K562 (cell line): ENCODE measurements at regions not wholly inside any gene's neighbourhood (a gene's known extent, or its start where the extent isn't known, plus 50 kb on each side); places are given as distances from the start of the nearest gene placed in this dataset.

Source experiments
- ATF7 ChIP-seq: fragments of 450-650 bp; IDR thresholded peaks from 2 replicates; pipeline ENCODE4 v1.7.1; 2014; ENCODE audit warnings: mild to moderate bottlenecking, moderate library complexity
- EZH2 ChIP-seq: IDR thresholded peaks from 2 replicates; pipeline ENCODE4 v1.6.1; 2012; ENCODE audit warnings: low read depth, mild to moderate bottlenecking, inconsistent platforms, low read length, borderline replicate concordance
- GATA2 ChIP-seq: sonication (generic); formaldehyde crosslinking; IDR thresholded peaks from 2 replicates; pipeline ENCODE4 v1.4.0; 2020; ENCODE audit warnings: mild to moderate bottlenecking, missing genetic modification reagents
- HNRNPUL1 ChIP-seq: fragments of 200-400 bp; formaldehyde crosslinking; IDR thresholded peaks from 2 replicates; pipeline ENCODE4 v1.6.1; 2017; ENCODE audit warnings: low read length
- IRF9 ChIP-seq: fragments of 450-650 bp; IDR thresholded peaks from 2 replicates; pipeline ENCODE4 v1.6.1; 2016; ENCODE audit warnings: missing biosample characterization, missing genetic modification characterization
- NR1H2 ChIP-seq: sonication (generic); formaldehyde crosslinking; IDR thresholded peaks from 2 replicates; pipeline ENCODE4 v1.4.0; 2020; ENCODE audit warnings: mild to moderate bottlenecking, missing genetic modification reagents
- POLR2A ChIP-seq: fragments of 450-650 bp; conservative IDR thresholded peaks from 2 replicates; pipeline ENCODE4 v1.6.1; 2016
- SMAD4 ChIP-seq: fragments of 250-450 bp; sonication (Bioruptor Pico); conservative IDR thresholded peaks from 2 replicates; pipeline ENCODE4 v1.8.0; 2021; ENCODE audit warnings: inconsistent platforms, mild to moderate bottlenecking, moderate library complexity
- TARDBP ChIP-seq: fragments of 450-650 bp; IDR thresholded peaks from 2 replicates; pipeline ENCODE4 v1.6.1; 2016
- TOE1 ChIP-seq, 2 experiments: fragments of 450-650 bp in 1 of 2; sonication (generic) in 1 of 2; formaldehyde crosslinking in 1 of 2; IDR thresholded peaks; 2 replicates each; pipeline versions ENCODE4 v1.7.1 to v1.8.0; 2016 to 2022; ENCODE audit warnings: borderline replicate concordance in 2 of 2, mild to moderate bottlenecking in 2 of 2, antibody characterized with exemption in 1 of 2, inconsistent platforms in 1 of 2, low read depth in 1 of 2, missing genetic modification reagents in 1 of 2, moderate library complexity in 1 of 2
- ZNF512 ChIP-seq: IDR thresholded peaks from 2 replicates; pipeline ENCODE4 v1.6.1; 2016; ENCODE audit warnings: missing genetic modification characterization, missing compliant biosample characterization
- ZNF830 ChIP-seq: fragments of 250-450 bp; sonication (Bioruptor Pico); IDR thresholded peaks from 2 replicates; pipeline ENCODE4 v1.5.0; 2021; ENCODE audit warnings: mild to moderate bottlenecking
- TF ChIP-seq, protein P1 (sequence below), 3 experiments: IDR thresholded peaks in 2 of 3; conservative IDR thresholded peaks in 1 of 3; 2 replicates each; pipeline ENCODE4 v1.5.1; 2011 to 2012; ENCODE audit warnings: low read length in 3 of 3, mild to moderate bottlenecking in 3 of 3, control low read depth in 2 of 3, improper control_type of control experiment in 1 of 3, inconsistent platforms in 1 of 3, low read depth in 1 of 3, mixed read lengths in 1 of 3, moderate library complexity in 1 of 3; ENCODE audit not compliant: insufficient read depth in 2 of 3

- no peak for TF ChIP-seq ATF7
- no peak for TF ChIP-seq GATA2
- TF ChIP-seq ZNF830 = no peak
- TF ChIP-seq TARDBP = no peak
- no peak for TF ChIP-seq IRF9
- no peak for TF ChIP-seq EZH2
- TF ChIP-seq ZNF512 = no peak
- no peak for TF ChIP-seq POLR2A
- TF ChIP-seq NR1H2 (CRISPR knock-in tag) = no peak
- no peak for TF ChIP-seq TOE1 (IDR thresholded peaks at IDR 0.05; ENCODE audit: borderline replicate concordance)
- TF ChIP-seq TOE1 (CRISPR knock-in tag; IDR thresholded peaks at IDR 0.05; ENCODE audit: borderline replicate concordance, low read depth) = no peak
- TF ChIP-seq SMAD4 = no peak
- TF ChIP-seq HNRNPUL1 = no peak
- TF ChIP-seq, protein P1, sequence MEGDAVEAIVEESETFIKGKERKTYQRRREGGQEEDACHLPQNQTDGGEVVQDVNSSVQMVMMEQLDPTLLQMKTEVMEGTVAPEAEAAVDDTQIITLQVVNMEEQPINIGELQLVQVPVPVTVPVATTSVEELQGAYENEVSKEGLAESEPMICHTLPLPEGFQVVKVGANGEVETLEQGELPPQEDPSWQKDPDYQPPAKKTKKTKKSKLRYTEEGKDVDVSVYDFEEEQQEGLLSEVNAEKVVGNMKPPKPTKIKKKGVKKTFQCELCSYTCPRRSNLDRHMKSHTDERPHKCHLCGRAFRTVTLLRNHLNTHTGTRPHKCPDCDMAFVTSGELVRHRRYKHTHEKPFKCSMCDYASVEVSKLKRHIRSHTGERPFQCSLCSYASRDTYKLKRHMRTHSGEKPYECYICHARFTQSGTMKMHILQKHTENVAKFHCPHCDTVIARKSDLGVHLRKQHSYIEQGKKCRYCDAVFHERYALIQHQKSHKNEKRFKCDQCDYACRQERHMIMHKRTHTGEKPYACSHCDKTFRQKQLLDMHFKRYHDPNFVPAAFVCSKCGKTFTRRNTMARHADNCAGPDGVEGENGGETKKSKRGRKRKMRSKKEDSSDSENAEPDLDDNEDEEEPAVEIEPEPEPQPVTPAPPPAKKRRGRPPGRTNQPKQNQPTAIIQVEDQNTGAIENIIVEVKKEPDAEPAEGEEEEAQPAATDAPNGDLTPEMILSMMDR (IDR thresholded peaks at IDR 0.05 in 2 of 3, conservative IDR thresholded peaks at IDR 0.05 in 1 of 3; ENCODE audit: insufficient read depth in 2 of 3, low read depth in 1 of 3, low read length in 3 of 3) = no peak
Observed at GRCh38 chr10:10829576-10829975, 188.1 kb upstream of the CELF2 start.
